ENCODE measurements at regions not wholly inside any gene's neighbourhood (a gene's known extent, or its start where the extent isn't known, plus 50 kb on each side); places are given as distances from the start of the nearest gene placed in this dataset.
A peak's percentile ranks its signal among the peaks of the same experiment; 100 is the strongest.

GRCh38 chr7:20270371-20270770 is 53.2 kb upstream of the MACC1 start (continued):
- TF ChIP-seq IKZF2 (IDR thresholded peaks at IDR 0.05) (no peak), BHLHE40 (IDR thresholded peaks at IDR 0.05; ENCODE audit: borderline replicate concordance in 1 of 2, low read depth in 2 of 2, low read length in 1 of 2) (no peak), SMAD1 (IDR thresholded peaks at IDR 0.05; ENCODE audit: low read depth, partially characterized antibody) (no peak), NR2C1 (IDR thresholded peaks at IDR 0.05) (no peak)

DNA sequence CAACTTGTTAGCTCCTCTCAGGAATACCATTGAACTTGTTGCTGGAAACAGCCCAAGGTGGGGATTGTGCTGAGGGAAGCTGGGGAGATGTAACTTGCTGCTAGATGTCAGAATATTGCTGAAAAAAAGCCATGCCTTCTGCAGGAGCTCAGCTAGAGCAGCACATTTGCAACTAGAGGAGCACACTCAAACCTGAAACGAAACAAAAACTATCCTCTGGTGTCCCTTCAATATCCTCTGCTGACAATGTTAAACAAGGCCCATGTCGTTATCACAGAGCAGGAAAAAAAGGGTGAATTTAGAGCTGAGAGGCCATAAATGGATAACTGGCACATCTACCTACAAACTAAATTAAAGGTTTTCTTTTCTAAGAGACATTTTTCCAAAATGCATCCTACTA is 53.7 kb upstream of the MACC1 start:
- CTCF ChIA-PET: interaction anchor here (0.6 to 2.7 kb wide), 13 partner anchors 11 to 835 kb away, joined by 3 to 12 read pairs (median 5); partner anchors contain the start of gene POLR1F
- peak; percentile 74 for DNase-seq (ENCODE audit: low read depth, low spot score)
- 3% methylated on average over 2 of the region's 2 CpGs for WGBS (ENCODE audit: insufficient coverage, insufficient replicate concordance, low lambda C conversion rate, missing lambda C conversion rate)
- SMC1A ChIA-PET (ENCODE audit: uncharacterized antibody, unreplicated experiment): interaction anchor here (0.5 to 3.3 kb wide), 27 partner anchors 10 to 709 kb away, joined by 3 to 44 read pairs (median 4); no protein-coding TSS in a partner anchor
- FAIRE-seq: peak; percentile 59
- POLR2A ChIA-PET: interaction anchor here (0.7 to 2.6 kb wide), 8 partner anchors 11 to 68 kb away, joined by 3 to 13 read pairs (median 3); no protein-coding TSS in a partner anchor
- Histone ChIP-seq H3K4me1 (ENCODE audit: control insufficient read depth, insufficient read depth, low read length) (peaks cover 17% of the 10 kb centered on the region), H3K27me3 (replicated peaks in 1 of 2; ENCODE audit: control insufficient read depth in 2 of 2, insufficient read depth in 2 of 2, low read length in 1 of 2) (no peaks in the 10 kb centered on the region), H3K9me3 (replicated peaks; ENCODE audit: control insufficient read depth, insufficient read depth, low read length) (peaks cover 11% of the 10 kb centered on the region; the same call in 2 of the 3 replicates), H3K27ac (ENCODE audit: control insufficient read depth, insufficient read depth) (peak overlapping the region; percentile 73), H3K9ac (ENCODE audit: control insufficient read depth, insufficient read depth, low read length) (peak overlapping the region; percentile 48), H2AFZ (ENCODE audit: control insufficient read depth, low read depth, low read length) (peak overlapping the region; percentile 94), H3K36me3 (ENCODE audit: control insufficient read depth in 2 of 2, insufficient read depth in 2 of 2, low read length in 1 of 2) (no peaks in the 10 kb centered on the region), H3K4me2 (ENCODE audit: control insufficient read depth, insufficient read depth) (peak overlapping the region; percentile 90), H3K4me3 (no peak overlapping the region), H4K20me1 (ENCODE audit: control insufficient read depth, insufficient read depth) (no peaks in the 10 kb centered on the region), H3K79me2 (ENCODE audit: control insufficient read depth, insufficient read depth, low read length) (no peaks in the 10 kb centered on the region)
- RAD21 ChIA-PET (ENCODE audit: unreplicated experiment): interaction anchor here (0.6 to 3.3 kb wide), 19 partner anchors 10 to 157 kb away, joined by 3 to 35 read pairs (median 5); partner anchors contain the start of genes ITGB8 and MACC1
- BruUV-seq (replicated peaks): no TSS peak
- intact Hi-C loops (cut with micrococcal nuclease; ENCODE audit: unreplicated experiment): loop anchor here (2.0 kb wide), 1 partner anchor 50 kb away; no protein-coding TSS in a partner anchor
- in situ Hi-C loops (cut with MboI): no loop called here
- ATAC-seq: peak; percentile 90
- TF ChIP-seq, protein P1, sequence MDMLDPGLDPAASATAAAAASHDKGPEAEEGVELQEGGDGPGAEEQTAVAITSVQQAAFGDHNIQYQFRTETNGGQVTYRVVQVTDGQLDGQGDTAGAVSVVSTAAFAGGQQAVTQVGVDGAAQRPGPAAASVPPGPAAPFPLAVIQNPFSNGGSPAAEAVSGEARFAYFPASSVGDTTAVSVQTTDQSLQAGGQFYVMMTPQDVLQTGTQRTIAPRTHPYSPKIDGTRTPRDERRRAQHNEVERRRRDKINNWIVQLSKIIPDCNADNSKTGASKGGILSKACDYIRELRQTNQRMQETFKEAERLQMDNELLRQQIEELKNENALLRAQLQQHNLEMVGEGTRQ (IDR thresholded peaks at IDR 0.05; ENCODE audit: borderline replicate concordance, low read depth, low read length): no peak
- TF ChIP-seq SUPT20H (IDR thresholded peaks at IDR 0.05; ENCODE audit: borderline replicate concordance, control insufficient read depth, low read depth, low read length) (no peak), ATF7 (IDR thresholded peaks at IDR 0.05; ENCODE audit: low read depth) (no peak; the same call in 1 of the 2 replicates), TAF1 (IDR thresholded peaks at IDR 0.05; ENCODE audit: borderline replicate concordance, low read depth, low read length) (no peak), TCF12 (IDR thresholded peaks at IDR 0.05; ENCODE audit: low read depth, low read length) (no peak), POU2F2 (IDR thresholded peaks at IDR 0.05; ENCODE audit: borderline replicate concordance, low read depth, low read length) (no peak), NR2C1 (IDR thresholded peaks at IDR 0.05) (no peak), EGR1 (IDR thresholded peaks at IDR 0.05; ENCODE audit: borderline replicate concordance in 1 of 2, low read depth in 2 of 2, low read length in 2 of 2) (no peak), SMARCA5 (IDR thresholded peaks at IDR 0.05) (no peak), HDGF (IDR thresholded peaks at IDR 0.05) (no peak), SMC3 (IDR thresholded peaks at IDR 0.05; ENCODE audit: borderline replicate concordance, low read length) (0 out of 2 replicates have a peak, but pooled peaks have one; percentile 1), ZBTB40 (IDR thresholded peaks at IDR 0.05; ENCODE audit: borderline replicate concordance) (no peak), SREBF1 (IDR thresholded peaks at IDR 0.05; ENCODE audit: low read length) (no peak), RB1 (IDR thresholded peaks at IDR 0.05; ENCODE audit: borderline replicate concordance) (no peak), EZH2 (IDR thresholded peaks at IDR 0.05; ENCODE audit: borderline replicate concordance, control insufficient read depth, low read depth, low read length) (no peak), JUNB (IDR thresholded peaks at IDR 0.05) (0 out of 2 replicates have a peak, but pooled peaks have one; percentile 18)
